ENCODE measurements at regions not wholly inside any gene's neighbourhood (a gene's known extent, or its start where the extent isn't known, plus 50 kb on each side); places are given as distances from the start of the nearest gene placed in this dataset.
A peak's percentile ranks its signal among the peaks of the same experiment; 100 is the strongest.

DNA sequence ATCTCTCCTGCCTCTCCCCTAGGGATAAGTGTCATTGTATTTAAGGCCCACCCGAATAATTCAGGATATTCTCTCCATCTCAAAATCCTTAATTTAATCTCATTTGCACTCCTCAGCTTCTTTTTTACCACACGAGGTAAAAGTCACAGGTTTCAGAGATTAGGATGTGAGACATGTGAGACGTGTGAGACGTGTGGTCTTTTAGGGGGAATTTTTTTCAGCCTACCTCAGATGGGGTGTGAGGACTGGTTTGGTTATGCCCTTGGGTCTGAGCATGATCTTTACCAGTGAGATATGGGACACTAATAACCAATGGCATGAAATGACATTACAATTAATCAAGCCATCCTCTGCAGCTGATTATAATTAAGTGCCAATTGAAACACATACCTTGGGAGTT lies 324.2 kb downstream of the BMP2 start (continued):
- TF ChIP-seq, protein P1, sequence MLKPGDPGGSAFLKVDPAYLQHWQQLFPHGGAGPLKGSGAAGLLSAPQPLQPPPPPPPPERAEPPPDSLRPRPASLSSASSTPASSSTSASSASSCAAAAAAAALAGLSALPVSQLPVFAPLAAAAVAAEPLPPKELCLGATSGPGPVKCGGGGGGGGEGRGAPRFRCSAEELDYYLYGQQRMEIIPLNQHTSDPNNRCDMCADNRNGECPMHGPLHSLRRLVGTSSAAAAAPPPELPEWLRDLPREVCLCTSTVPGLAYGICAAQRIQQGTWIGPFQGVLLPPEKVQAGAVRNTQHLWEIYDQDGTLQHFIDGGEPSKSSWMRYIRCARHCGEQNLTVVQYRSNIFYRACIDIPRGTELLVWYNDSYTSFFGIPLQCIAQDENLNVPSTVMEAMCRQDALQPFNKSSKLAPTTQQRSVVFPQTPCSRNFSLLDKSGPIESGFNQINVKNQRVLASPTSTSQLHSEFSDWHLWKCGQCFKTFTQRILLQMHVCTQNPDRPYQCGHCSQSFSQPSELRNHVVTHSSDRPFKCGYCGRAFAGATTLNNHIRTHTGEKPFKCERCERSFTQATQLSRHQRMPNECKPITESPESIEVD (tag by site-specific recombination; IDR thresholded peaks at IDR 0.05), result no peak
- TF ChIP-seq ZNF311 (tag by site-specific recombination; IDR thresholded peaks at IDR 0.05; ENCODE audit: borderline replicate concordance), result no peak
- no peak for TF ChIP-seq ZNF202 (tag by site-specific recombination; IDR thresholded peaks at IDR 0.05; ENCODE audit: borderline replicate concordance)
- TF ChIP-seq, protein P2, sequence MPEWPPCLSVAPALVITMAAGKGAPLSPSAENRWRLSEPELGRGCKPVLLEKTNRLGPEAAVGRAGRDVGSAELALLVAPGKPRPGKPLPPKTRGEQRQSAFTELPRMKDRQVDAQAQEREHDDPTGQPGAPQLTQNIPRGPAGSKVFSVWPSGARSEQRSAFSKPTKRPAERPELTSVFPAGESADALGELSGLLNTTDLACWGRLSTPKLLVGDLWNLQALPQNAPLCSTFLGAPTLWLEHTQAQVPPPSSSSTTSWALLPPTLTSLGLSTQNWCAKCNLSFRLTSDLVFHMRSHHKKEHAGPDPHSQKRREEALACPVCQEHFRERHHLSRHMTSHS (tag by site-specific recombination; IDR thresholded peaks at IDR 0.05), result no peak
- no peak for TF ChIP-seq HOXD13 (CRISPR knock-in tag; IDR thresholded peaks at IDR 0.05; ENCODE audit: borderline replicate concordance)
- TF ChIP-seq, protein P3, sequence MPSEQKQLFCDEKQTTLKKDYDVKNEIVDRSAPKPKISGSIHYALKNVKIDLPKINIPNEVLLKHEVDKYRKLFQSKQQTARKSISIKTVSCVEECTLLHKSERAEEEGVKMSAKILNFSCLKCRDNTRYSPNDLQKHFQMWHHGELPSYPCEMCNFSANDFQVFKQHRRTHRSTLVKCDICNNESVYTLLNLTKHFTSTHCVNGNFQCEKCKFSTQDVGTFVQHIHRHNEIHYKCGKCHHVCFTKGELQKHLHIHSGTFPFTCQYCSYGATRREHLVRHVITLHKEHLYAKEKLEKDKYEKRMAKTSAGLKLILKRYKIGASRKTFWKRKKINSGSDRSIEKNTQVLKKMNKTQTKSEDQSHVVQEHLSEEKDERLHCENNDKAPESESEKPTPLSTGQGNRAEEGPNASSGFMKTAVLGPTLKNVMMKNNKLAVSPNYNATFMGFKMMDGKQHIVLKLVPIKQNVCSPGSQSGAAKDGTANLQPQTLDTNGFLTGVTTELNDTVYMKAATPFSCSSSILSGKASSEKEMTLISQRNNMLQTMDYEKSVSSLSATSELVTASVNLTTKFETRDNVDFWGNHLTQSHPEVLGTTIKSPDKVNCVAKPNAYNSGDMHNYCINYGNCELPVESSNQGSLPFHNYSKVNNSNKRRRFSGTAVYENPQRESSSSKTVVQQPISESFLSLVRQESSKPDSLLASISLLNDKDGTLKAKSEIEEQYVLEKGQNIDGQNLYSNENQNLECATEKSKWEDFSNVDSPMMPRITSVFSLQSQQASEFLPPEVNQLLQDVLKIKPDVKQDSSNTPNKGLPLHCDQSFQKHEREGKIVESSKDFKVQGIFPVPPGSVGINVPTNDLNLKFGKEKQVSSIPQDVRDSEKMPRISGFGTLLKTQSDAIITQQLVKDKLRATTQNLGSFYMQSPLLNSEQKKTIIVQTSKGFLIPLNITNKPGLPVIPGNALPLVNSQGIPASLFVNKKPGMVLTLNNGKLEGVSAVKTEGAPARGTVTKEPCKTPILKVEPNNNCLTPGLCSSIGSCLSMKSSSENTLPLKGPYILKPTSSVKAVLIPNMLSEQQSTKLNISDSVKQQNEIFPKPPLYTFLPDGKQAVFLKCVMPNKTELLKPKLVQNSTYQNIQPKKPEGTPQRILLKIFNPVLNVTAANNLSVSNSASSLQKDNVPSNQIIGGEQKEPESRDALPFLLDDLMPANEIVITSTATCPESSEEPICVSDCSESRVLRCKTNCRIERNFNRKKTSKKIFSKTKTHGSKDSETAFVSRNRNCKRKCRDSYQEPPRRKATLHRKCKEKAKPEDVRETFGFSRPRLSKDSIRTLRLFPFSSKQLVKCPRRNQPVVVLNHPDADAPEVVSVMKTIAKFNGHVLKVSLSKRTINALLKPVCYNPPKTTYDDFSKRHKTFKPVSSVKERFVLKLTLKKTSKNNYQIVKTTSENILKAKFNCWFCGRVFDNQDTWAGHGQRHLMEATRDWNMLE (tag by site-specific recombination; conservative IDR thresholded peaks at IDR 0.05; ENCODE audit: low read depth), result no peak
- TF ChIP-seq, protein P4, sequence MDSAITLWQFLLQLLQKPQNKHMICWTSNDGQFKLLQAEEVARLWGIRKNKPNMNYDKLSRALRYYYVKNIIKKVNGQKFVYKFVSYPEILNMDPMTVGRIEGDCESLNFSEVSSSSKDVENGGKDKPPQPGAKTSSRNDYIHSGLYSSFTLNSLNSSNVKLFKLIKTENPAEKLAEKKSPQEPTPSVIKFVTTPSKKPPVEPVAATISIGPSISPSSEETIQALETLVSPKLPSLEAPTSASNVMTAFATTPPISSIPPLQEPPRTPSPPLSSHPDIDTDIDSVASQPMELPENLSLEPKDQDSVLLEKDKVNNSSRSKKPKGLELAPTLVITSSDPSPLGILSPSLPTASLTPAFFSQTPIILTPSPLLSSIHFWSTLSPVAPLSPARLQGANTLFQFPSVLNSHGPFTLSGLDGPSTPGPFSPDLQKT (IDR thresholded peaks at IDR 0.05; ENCODE audit: borderline replicate concordance, low read depth, low read length), result no peak
- TF ChIP-seq ZNF146 (tag by site-specific recombination; IDR thresholded peaks at IDR 0.05), result no peak
- TF ChIP-seq, protein P5, sequence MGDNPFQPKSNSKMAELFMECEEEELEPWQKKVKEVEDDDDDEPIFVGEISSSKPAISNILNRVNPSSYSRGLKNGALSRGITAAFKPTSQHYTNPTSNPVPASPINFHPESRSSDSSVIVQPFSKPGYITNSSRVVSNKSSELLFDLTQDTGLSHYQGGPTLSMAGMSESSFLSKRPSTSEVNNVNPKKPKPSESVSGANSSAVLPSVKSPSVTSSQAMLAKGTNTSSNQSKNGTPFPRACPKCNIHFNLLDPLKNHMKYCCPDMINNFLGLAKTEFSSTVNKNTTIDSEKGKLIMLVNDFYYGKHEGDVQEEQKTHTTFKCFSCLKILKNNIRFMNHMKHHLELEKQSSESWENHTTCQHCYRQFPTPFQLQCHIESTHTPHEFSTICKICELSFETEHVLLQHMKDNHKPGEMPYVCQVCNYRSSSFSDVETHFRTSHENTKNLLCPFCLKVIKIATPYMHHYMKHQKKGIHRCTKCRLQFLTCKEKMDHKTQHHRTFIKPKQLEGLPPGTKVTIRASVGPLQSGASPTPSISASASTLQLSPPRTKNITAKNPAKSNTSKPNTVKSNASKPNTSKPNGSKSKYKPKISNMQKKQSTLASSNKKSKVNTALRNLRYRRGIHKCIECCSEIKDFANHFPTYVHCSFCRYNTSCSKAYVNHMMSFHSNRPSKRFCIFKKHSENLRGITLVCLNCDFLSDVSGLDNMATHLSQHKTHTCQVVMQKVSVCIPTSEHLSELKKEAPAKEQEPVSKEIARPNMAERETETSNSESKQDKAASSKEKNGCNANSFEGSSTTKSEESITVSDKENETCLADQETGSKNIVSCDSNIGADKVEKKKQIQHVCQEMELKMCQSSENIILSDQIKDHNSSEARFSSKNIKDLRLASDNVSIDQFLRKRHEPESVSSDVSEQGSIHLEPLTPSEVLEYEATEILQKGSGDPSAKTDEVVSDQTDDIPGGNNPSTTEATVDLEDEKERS (tag by site-specific recombination; IDR thresholded peaks at IDR 0.05), result no peak

DNA sequence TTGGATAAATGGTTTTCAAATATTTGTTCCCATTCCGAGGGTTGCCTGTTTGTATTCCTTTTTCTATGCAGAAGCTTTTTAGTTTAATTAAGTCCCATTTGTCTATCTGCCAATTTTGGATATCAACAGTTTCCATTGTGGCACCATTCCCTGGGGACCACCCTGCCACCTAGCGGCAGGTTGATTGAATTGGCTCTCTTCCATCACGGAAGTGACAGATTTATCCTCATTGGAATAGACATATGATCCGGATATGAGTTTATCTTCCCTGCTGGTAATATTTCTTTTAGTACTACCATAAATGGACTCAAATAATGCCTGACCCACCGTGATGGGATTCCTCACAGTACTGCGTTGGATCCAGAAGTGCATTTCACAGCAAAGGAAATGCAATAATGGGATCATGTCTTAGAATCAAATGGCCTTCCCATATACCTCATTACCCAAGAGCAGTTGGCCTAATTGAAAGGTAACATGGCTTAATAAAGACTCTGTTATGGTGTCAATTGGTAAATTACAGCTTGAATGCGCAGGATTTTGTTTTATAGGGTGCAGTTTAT lies 327.0 kb downstream of the BMP2 start:
- POLR2A ChIA-PET, result interaction anchor here (0.7 kb wide), 1 partner anchor 470 kb away, joined by 4 read pairs; no protein-coding TSS in a partner anchor
- no peaks in the 10 kb centered on the region for H3K9me3 ChIP-seq (ENCODE audit: control insufficient read depth, insufficient read depth, low read depth, low read length)

More for the DNA sequence above, 327.0 kb downstream of the BMP2 start:
- CTCF ChIA-PET, result interaction anchor here (0.5 to 1.8 kb wide), 16 partner anchors 10 to 1310 kb away, joined by 3 to 9 read pairs (median 4); no protein-coding TSS in a partner anchor
- Histone ChIP-seq H3K4me3 (ENCODE audit: low read depth, low read length) (no peak overlapping the region), H3K36me3 (ENCODE audit: control insufficient read depth in 2 of 2, insufficient read depth in 1 of 2, low read length in 2 of 2) (no peaks in the 10 kb centered on the region), H3K4me1 (ENCODE audit: control insufficient read depth, insufficient read depth, low read length) (no peaks in the 10 kb centered on the region), H3K27ac (ENCODE audit: extremely low read depth, low read depth, low read length) (no peak overlapping the region)
- TF ChIP-seq ZNF654 (tag by site-specific recombination; IDR thresholded peaks at IDR 0.05; ENCODE audit: low read depth) (peak; percentile 18; the same call in 1 of the 2 replicates), ZNF433 (tag by site-specific recombination; IDR thresholded peaks at IDR 0.05; ENCODE audit: low read depth) (no peak), SCRT2 (tag by site-specific recombination; IDR thresholded peaks at IDR 0.05) (peak; percentile 46; the same call in 1 of the 2 replicates)
- TF ChIP-seq, protein P6, sequence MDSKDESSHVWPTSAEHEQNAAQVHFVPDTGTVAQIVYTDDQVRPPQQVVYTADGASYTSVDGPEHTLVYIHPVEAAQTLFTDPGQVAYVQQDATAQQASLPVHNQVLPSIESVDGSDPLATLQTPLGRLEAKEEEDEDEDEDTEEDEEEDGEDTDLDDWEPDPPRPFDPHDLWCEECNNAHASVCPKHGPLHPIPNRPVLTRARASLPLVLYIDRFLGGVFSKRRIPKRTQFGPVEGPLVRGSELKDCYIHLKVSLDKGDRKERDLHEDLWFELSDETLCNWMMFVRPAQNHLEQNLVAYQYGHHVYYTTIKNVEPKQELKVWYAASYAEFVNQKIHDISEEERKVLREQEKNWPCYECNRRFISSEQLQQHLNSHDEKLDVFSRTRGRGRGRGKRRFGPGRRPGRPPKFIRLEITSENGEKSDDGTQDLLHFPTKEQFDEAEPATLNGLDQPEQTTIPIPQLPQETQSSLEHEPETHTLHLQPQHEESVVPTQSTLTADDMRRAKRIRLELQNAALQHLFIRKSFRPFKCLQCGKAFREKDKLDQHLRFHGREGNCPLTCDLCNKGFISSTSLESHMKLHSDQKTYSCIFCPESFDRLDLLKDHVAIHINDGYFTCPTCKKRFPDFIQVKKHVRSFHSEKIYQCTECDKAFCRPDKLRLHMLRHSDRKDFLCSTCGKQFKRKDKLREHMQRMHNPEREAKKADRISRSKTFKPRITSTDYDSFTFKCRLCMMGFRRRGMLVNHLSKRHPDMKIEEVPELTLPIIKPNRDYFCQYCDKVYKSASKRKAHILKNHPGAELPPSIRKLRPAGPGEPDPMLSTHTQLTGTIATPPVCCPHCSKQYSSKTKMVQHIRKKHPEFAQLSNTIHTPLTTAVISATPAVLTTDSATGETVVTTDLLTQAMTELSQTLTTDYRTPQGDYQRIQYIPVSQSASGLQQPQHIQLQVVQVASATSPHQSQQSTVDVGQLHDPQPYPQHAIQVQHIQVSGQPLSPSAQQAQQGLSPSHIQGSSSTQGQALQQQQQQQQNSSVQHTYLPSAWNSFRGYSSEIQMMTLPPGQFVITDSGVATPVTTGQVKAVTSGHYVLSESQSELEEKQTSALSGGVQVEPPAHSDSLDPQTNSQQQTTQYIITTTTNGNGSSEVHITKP (tag by site-specific recombination; IDR thresholded peaks at IDR 0.05), result no peak
- TF ChIP-seq, protein P1 (tag by site-specific recombination; IDR thresholded peaks at IDR 0.05), result no peak
